GM12801 (cell line): ENCODE measurements at regions not wholly inside any gene's neighbourhood (a gene's known extent, or its start where the extent isn't known, plus 50 kb on each side); places are given as distances from the start of the nearest gene placed in this dataset.

Experiments used
- TF ChIP-seq, protein P1 (sequence below): IDR thresholded peaks from one replicate; pipeline ENCODE4 v1.5.1; 2011; ENCODE audit warnings: control low read depth; ENCODE audit not compliant: insufficient read length; ENCODE audit errors: extremely low read depth

DNA sequence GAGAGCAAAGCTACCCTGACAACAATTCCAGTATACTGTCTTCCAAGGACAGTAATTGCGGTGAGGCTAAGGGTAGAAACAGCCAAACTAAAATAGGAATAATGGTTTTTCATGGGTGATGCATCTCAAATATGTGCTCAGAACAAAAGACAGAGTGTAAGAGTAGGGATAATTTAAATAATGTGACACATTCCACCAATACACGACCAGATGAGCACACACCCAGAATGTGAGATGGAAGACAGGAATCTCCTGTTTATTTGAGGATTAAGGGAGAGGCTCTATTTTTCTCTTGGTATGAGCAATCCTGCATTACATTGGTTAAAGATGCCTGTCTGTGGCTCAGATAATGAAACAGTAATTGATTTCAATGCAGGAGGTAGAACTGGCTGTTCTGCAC lies 292.9 kb upstream of the ZFP64 start:
- TF ChIP-seq, protein P1, sequence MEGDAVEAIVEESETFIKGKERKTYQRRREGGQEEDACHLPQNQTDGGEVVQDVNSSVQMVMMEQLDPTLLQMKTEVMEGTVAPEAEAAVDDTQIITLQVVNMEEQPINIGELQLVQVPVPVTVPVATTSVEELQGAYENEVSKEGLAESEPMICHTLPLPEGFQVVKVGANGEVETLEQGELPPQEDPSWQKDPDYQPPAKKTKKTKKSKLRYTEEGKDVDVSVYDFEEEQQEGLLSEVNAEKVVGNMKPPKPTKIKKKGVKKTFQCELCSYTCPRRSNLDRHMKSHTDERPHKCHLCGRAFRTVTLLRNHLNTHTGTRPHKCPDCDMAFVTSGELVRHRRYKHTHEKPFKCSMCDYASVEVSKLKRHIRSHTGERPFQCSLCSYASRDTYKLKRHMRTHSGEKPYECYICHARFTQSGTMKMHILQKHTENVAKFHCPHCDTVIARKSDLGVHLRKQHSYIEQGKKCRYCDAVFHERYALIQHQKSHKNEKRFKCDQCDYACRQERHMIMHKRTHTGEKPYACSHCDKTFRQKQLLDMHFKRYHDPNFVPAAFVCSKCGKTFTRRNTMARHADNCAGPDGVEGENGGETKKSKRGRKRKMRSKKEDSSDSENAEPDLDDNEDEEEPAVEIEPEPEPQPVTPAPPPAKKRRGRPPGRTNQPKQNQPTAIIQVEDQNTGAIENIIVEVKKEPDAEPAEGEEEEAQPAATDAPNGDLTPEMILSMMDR = no peak

DNA sequence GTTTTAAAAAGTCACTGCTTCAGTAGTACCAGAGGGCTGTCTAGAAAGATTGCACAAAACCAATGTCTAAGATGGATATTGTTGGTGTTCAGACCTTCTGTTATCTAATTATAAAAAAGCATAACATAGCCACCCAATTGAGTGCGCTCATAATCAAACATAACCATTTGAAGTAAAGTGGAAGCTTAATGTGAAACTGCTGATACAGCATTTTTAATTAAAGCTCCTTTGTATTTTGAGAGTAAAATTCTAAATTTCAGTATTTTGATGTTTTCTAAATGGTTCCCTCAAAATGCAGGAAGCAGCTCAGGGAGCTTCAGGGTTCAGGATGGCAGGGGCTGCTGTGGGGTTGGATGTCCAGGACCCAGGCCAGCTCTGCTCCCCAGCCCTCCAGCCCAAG lies 291.8 kb upstream of the ZFP64 start:
- TF ChIP-seq, protein P1 = no peak

GRCh38 chr20:52482044-52482443 lies 290.5 kb upstream of the ZFP64 start:
- TF ChIP-seq, protein P1 = no peak

DNA sequence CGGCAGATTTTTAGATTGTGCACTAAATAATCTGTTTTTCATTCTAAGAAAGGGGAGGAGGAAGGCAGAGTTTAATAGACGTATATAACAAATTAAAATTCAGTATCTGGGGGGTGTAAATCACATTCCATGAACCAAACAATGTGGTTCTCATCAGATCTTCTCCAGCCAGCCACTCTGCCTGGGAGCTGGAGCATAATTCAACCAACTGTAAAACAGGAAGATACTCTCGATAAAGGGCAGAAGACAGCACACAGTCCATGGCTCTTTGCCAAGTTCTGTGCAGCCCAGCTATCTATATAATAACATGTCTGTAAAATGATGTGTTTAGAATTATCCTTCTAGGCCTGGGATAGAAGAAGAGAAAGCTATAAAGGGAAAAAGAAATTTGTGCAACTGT lies 289.9 kb upstream of the ZFP64 start:
- TF ChIP-seq, protein P1 = no peak

DNA sequence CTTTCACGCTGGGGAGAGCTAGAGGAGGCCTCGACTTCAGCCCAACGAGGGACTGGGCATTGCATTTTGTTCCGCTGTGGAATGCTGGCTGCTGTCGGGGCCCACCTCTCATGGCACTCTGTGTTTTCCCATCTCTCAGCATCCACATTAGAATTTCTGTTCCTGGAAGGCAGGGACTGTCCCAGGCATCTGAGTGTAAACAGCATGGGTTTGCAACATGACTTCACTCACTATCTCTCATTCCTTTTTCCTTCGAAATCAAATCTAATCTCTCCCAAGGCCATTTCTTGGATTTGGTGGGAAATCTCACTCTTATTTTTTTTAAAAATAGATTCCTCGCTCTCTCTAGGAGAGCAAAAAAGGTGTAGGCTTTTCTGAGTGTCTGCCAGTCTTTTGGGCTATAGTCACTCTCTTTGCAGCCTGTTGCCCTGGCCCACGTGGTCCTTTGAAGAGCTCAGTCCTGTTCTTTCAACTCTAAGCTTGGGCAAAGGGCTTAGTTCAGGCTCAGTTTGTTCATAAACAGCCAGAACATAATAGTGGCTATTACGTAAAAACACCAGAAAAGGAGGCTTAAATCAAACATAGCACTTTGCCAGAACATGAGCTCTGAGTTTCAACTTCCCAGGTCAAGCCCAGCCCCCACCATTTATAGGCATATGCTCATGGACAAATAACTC lies 284.6 kb upstream of the ZFP64 start:
- TF ChIP-seq, protein P1 = no peak

DNA sequence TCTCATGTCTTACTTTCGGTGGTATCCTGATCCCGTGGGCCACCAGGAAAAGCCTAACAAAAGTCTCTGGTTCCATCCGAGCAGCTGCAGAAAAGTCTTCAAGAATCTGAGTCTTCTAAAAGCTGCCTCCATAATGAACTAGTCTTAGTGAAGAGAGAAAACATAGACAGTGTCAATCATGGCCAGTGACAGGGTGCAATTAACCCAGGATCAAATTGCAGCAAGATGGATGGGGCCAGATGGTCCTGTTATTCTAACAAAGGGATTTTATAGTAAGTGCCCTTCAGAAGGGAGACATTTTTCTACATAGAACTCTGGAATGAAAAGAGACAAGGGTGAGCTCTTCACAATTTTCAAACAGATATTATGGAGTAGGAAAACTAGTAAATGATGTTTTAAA lies 281.6 kb upstream of the ZFP64 start:
- TF ChIP-seq, protein P1 = no peak

GRCh38 chr20:52470561-52470960 lies 279.0 kb upstream of the ZFP64 start:
- TF ChIP-seq, protein P1 = no peak
